ENCODE measurements at regions not wholly inside any gene's neighbourhood (a gene's known extent, or its start where the extent isn't known, plus 50 kb on each side); places are given as distances from the start of the nearest gene placed in this dataset.
"Not testable (repeated sequence)": the region's sequence is repeated elsewhere in the genome, so short reads cannot be mapped to it uniquely, and the experiment has no call there.

- Histone ChIP-seq H3K9me3 (no peaks in the 10 kb centered on the region), H3K36me3 (no peaks in the 10 kb centered on the region), H3K27me3 (no peaks in the 10 kb centered on the region), H3K27ac (no peak overlapping the region), H3K4me1 (no peaks in the 10 kb centered on the region), H3K4me3 (no peak overlapping the region)
- DNase-seq: no peak
- TF ChIP-seq EP300 (IDR thresholded peaks at IDR 0.05): no peak
- ATAC-seq (ENCODE audit: low FRiP score in 2 of 2): no peak
Observed at GRCh38 chr2:175247159-175247558, 65.6 kb upstream of the ATP5MC3 start.

- DNase-seq: no peak
- H3K27ac ChIP-seq: no peak overlapping the region
- no peaks in the 10 kb centered on the region for H3K4me1 ChIP-seq
- no peaks in the 10 kb centered on the region for H3K9me3 ChIP-seq
- WGBS, 2 donors: 72 to 79% methylated on average over 1 of the region's 1 CpG
- no peaks in the 10 kb centered on the region for H3K27me3 ChIP-seq
- H3K4me3 ChIP-seq: no peak overlapping the region
- TF ChIP-seq EP300 (IDR thresholded peaks at IDR 0.05) (no peak), POLR2AphosphoS5 (IDR thresholded peaks at IDR 0.05) (no peak), POLR2A (IDR thresholded peaks at IDR 0.05) (no peak), CTCF (IDR thresholded peaks at IDR 0.05) (no peak)
- no peaks in the 10 kb centered on the region for H3K36me3 ChIP-seq
- ATAC-seq (ENCODE audit: low FRiP score in 2 of 2): no peak
Observed at GRCh38 chr2:175244697-175245096, 63.2 kb upstream of the ATP5MC3 start.

GRCh38 chr2:175241691-175242090 is 60.2 kb upstream of the ATP5MC3 start:
- Histone ChIP-seq H3K27me3 (no peaks in the 10 kb centered on the region), H3K36me3 (no peaks in the 10 kb centered on the region), H3K27ac (no peak overlapping the region), H3K9me3 (peaks cover 0 to 6% (median 0%) of the 10 kb centered on the region in 4 donors), H3K4me3 (no peak overlapping the region), H3K4me1 (no peaks in the 10 kb centered on the region)
- TF ChIP-seq POLR2AphosphoS5 (IDR thresholded peaks at IDR 0.05): no peak
- no peak for TF ChIP-seq CTCF (IDR thresholded peaks at IDR 0.05)
- no peak for TF ChIP-seq EP300 (IDR thresholded peaks at IDR 0.05)
- no peak for TF ChIP-seq POLR2A (IDR thresholded peaks at IDR 0.05)
- ATAC-seq (ENCODE audit: low FRiP score in 2 of 2): no peak
- WGBS, 2 donors: 89% methylated on average over 2 of the region's 2 CpGs
- no peak for DNase-seq

GRCh38 chr2:175240033-175240432 is 58.5 kb upstream of the ATP5MC3 start:
- H3K9me3 ChIP-seq; ATAC-seq (ENCODE audit: low FRiP score in 2 of 2); DNase-seq; H3K4me3 ChIP-seq; H3K36me3 ChIP-seq; H3K27ac ChIP-seq; H3K4me1 ChIP-seq; H3K27me3 ChIP-seq: not testable (repeated sequence)
- WGBS, 2 donors: 93 to 98% methylated on average over 2 of the region's 2 CpGs

- H3K4me1 ChIP-seq: no peaks in the 10 kb centered on the region
- no peak overlapping the region for H3K27ac ChIP-seq
- no peak for TF ChIP-seq EP300 (IDR thresholded peaks at IDR 0.05)
- no peak for DNase-seq
- 79 to 82% methylated on average over 4 of the region's 4 CpGs for WGBS, 2 donors
- ATAC-seq (ENCODE audit: low FRiP score in 2 of 2): no peak
- no peaks in the 10 kb centered on the region for H3K36me3 ChIP-seq
- no peaks in the 10 kb centered on the region for H3K27me3 ChIP-seq
- H3K4me3 ChIP-seq: no peak overlapping the region
- peaks cover 0 to 6% (median 0%) of the 10 kb centered on the region in 4 donors for H3K9me3 ChIP-seq
Observed at GRCh38 chr2:175236930-175237329, 55.4 kb upstream of the ATP5MC3 start.

- Histone ChIP-seq H3K36me3 (no peaks in the 10 kb centered on the region), H3K9me3 (peaks cover 0 to 6% (median 0%) of the 10 kb centered on the region in 4 donors), H3K4me1 (no peaks in the 10 kb centered on the region), H3K27ac (no peak overlapping the region), H3K4me3 (no peak overlapping the region), H3K27me3 (no peaks in the 10 kb centered on the region)
- WGBS, 2 donors: 55 to 65% methylated on average over 2 of the region's 2 CpGs
- ATAC-seq (ENCODE audit: low FRiP score in 2 of 2) (no peak), DNase-seq (no peak)
- no peak for TF ChIP-seq POLR2A (IDR thresholded peaks at IDR 0.05)
- TF ChIP-seq CTCF (IDR thresholded peaks at IDR 0.05): no peak
- no peak for TF ChIP-seq POLR2AphosphoS5 (IDR thresholded peaks at IDR 0.05)
- no peak for TF ChIP-seq EP300 (IDR thresholded peaks at IDR 0.05)
Observed at GRCh38 chr2:175234650-175235049, 53.1 kb upstream of the ATP5MC3 start.
